Left cardiac atrium (tissue), 4 donors: ENCODE measurements at regions not wholly inside any gene's neighbourhood (a gene's known extent, or its start where the extent isn't known, plus 50 kb on each side); places are given as distances from the start of the nearest gene placed in this dataset.
"Not testable (repeated sequence)": the region's sequence is repeated elsewhere in the genome, so short reads cannot be mapped to it uniquely, and the experiment has no call there.

ENCODE experiments used
- ATAC-seq, 2 donors: fragments of 200-7000 bp; cut with Tn5 transposase; one replicate each; pipeline ENCODE4 v1.9.1; 2020; ENCODE audit warnings: mild to moderate bottlenecking in 2 of 2, moderate library complexity in 2 of 2
- DNase-seq: peaks from one replicate; pipeline ENCODE4 v3.0.0-alpha.2; 2020
- intact Hi-C, 2 donors: fragments of 100-400 bp; cut with DNase I; formaldehyde crosslinking; loops; one replicate each; pipeline versions ENCODE4 v1.14.1 to v1.15.1; 2022 to 2023
- donor health status: DM: no; HTN: yes; CAD: no.
- donor health status: DM: no; HTN: yes; CAD: no; lungs with severe emphysema.
- donor health status: DM: yes; HTN: yes; CAD: no.
- donor health status: Dilated cardiomyopathy.

DNA sequence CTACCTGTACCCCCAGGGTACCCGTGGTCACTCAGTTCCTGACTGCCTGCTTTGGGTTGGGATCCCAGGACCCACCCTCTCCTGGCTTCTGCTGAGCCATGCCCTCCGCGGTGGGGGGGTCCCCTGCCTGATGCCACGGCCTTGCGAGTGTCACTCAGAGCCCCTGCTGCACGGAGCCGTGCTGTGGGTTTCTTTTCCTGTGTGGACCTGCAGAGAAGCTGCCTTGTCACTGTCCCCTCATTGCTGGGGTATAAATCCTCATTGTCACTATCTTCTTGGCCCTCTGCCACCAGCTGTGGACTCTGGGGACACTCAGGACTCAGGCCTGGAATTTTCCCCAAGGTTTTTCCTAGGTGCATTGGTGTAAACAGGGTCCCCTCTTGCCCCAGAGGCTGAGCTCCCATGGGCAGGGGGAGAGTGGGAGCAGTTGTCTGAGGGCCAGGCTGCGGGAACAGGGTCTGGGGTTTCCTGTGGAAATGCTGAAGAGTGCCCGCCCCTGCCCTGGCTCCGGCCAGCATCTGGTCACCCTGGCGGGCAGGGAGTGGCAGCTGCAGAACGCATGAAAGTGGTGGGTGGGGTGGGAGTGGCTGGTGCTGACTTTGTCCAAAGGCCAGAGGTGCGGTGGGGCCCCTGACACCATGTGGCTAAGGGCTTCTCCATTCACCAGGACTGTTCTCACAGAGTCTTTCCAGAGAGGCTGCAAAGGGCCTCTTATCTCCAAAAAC is 191.7 kb downstream of the GOLGA6L6 start:
- DNase-seq: peak; percentile 41
- ATAC-seq: peak in 1 of 2 donors; percentile 1
- intact Hi-C loops: loop anchor here in 1 of 2 donors (2.0 to 10.0 kb wide), 2 partner anchors 17 to 75 kb away; no protein-coding TSS in a partner anchor

GRCh38 chr15:20348900-20349773 is 192.5 kb downstream of the GOLGA6L6 start:
- ATAC-seq (peak in 1 of 2 donors; percentile 2), DNase-seq (peak; percentile 26)
- intact Hi-C loops: loop anchor here in 1 of 2 donors (2.0 to 10.0 kb wide), 2 partner anchors 18 to 76 kb away; no protein-coding TSS in a partner anchor

DNA sequence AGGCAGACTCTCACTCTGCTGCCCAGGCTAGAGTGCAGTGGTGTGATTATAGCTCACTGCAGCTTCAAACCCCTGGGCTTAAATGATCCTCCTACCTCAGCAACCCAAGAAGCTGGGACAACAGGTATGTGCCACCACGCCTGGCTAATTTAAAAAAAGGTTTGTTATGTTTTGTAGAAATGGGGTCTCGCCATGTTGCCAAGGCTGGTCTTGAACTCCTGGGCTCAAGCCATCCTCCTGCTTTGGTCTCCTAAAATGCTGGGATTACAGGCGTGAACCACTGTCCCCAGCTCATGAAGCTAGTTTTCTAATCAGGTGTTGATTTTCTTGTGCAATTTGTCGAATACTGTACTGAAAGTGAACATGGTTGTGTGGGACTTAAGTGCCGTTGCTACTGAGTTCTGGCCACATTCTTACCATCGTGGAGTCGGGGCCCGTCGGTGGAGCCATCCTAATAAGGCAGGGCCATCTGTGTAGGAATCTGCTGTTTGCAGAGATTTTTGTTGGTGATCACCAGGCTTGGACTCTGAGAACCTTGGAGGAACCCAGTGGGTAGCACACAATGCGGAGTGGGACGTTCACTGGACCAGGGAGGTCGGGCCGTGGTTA is 193.2 kb downstream of the GOLGA6L6 start:
- DNase-seq (no peak), ATAC-seq (no peak)
- intact Hi-C loops: loop anchor here in 1 of 2 donors (2.0 to 10.0 kb wide), 2 partner anchors 18 to 76 kb away; no protein-coding TSS in a partner anchor

GRCh38 chr15:20346082-20346805 is 195.4 kb downstream of the GOLGA6L6 start:
- no peak for ATAC-seq
- peak; percentile 20 for DNase-seq
- intact Hi-C loops: loop anchor here in 1 of 2 donors (10.0 kb wide), 1 partner anchor 79 kb away; no protein-coding TSS in a partner anchor

DNA sequence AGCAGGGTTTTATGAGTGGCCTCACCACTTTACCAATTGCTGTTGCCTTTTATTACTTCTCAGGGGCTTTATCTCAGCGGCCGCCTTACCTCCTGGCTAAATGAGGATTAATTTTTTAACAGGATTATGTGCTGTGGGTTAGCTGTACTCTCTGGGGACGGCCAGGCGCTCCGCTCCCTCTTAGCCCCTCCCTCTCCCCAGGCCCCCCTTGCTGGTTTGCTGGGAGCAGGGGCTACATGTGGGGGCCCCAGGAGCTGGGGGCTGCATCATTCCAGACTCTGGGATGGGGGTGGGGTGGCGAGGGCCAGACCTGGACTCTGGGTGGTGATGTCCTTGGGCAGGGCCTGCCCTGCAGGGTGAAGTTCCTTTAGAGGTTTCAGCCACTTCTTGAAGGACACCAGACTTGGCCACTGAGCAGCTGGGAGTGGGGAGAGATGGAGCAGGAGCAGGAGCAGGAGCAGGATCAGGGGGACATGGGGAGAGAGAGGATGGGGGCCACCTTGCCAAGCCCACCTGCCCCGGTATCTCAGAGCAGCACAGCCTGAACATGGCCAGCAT is 196.1 kb downstream of the GOLGA6L6 start:
- ATAC-seq: no peak
- intact Hi-C loops: loop anchor here in 1 of 2 donors (10.0 kb wide), 1 partner anchor 79 kb away; no protein-coding TSS in a partner anchor
- peak; percentile 28 for DNase-seq

GRCh38 chr15:20344601-20345400 is 196.8 kb downstream of the GOLGA6L6 start:
- intact Hi-C loops: loop anchor here in 1 of 2 donors (10.0 kb wide), 1 partner anchor 80 kb away; no protein-coding TSS in a partner anchor
- DNase-seq (peak; percentile 23), ATAC-seq (no peak)

GRCh38 chr15:20343395-20344211 is 198.0 kb downstream of the GOLGA6L6 start:
- ATAC-seq: not testable (repeated sequence)
- intact Hi-C loops: loop anchor here in 1 of 2 donors (10.0 kb wide), 1 partner anchor 81 kb away; no protein-coding TSS in a partner anchor
- peak; percentile 31 for DNase-seq

DNA sequence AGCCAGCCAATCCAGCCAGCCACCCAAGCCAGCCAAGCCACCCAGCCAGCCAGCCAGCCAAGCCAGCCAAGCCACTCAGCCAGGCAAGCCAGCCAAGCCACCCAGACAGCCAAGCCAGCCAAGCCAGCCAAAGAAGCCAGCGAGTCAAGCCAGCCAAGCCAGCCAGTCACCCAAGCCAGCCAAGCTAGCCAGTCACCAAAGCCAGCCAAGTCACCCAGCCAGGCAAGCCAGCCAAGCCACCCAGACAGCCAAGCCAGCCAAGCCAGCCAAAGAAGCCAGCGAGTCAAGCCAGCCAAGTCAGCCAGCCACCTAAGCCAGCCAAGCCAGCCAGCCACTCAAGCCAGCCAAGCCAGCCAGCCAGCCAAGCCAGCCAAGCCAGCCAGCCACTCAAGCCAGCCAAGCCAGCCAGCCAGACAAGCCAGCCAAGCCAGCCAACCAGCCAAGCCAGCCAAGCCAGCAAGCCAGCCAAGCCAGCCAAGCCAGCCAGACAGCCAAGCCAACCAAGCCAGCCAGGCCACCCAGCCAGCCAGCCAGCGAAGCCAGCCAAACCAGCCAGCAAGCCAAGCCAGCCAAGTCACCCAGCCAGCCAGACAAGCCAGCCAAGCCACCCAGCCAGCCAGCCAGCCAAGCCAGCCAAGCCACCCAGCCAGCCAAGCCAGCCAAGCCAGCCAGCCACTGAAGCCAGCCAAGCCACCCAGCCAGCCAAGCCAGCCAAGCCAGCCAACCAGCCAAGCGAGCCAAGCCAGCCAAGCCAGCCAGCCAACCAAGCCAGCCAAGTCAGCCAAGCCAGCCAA is 198.8 kb downstream of the GOLGA6L6 start:
- intact Hi-C loops: loop anchor here in 1 of 2 donors (10.0 kb wide), 1 partner anchor 82 kb away; no protein-coding TSS in a partner anchor
- peak; percentile 22 for DNase-seq
- ATAC-seq: not testable (repeated sequence)

GRCh38 chr15:20341901-20342600 is 199.5 kb downstream of the GOLGA6L6 start:
- ATAC-seq (peak in 1 of 2 donors; percentile 63), DNase-seq (peak; percentile 72)
- intact Hi-C loops: loop anchor here in 1 of 2 donors (10.0 kb wide), 1 partner anchor 83 kb away; no protein-coding TSS in a partner anchor

GRCh38 chr15:20340931-20341661 is 200.5 kb downstream of the GOLGA6L6 start:
- intact Hi-C loops: loop anchor here in 1 of 2 donors (10.0 kb wide), 1 partner anchor 84 kb away; no protein-coding TSS in a partner anchor
- DNase-seq (peak; percentile 80), ATAC-seq (peak; percentile 27 to 62)

DNA sequence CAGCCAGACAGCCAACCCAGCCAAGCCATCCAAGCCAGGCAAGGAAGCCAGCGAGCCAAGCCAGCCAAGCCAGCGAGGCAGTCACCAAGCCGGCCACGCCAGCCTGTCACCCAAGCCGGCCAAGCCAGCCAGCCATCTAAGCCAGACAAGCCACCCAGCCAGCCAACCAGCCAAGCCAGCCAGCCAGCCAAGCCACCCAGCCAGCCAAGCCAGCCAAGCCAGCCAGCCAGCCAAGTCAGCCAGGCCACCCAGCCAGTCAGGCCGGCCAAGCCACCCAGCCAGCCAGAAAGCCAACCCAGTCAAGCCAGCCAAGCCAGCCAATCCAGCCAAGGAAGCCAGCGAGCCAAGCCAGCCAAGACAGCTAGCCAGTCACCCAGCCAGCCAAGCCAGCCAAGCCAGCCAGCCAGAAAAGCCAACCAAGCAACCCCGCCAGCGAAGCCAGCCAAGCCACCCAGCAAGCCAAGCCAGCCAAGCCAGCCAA is 201.2 kb downstream of the GOLGA6L6 start:
- intact Hi-C loops: loop anchor here in 1 of 2 donors (10.0 kb wide), 1 partner anchor 84 kb away; no protein-coding TSS in a partner anchor
- ATAC-seq: peak; percentile 37 to 47
- DNase-seq: peak; percentile 82

- intact Hi-C loops, ATAC-seq: not testable (repeated sequence)
- DNase-seq: peak; percentile 17
These were observed 202.4 kb downstream of the GOLGA6L6 start for GRCh38 chr15:20339086-20339791.

DNA sequence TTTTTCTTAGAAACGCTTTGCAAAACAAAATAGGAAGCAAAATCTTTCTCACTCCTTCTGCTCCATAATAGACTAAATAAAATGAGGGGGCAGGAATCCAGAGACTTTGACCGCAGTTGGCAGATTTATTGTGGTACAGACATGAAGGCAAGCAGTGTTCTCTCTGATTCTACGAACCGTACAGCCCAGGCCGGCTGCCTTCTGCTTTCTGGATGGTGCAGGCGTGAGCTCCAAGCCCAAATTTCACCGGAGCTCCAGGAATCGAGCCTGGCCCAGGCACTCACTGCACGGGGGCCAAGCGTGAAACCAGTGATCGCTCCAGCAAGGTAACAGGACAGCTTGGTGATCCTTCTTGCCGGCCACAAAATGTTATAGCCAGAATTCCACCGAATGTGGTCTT is 202.9 kb downstream of the GOLGA6L6 start:
- intact Hi-C loops, DNase-seq, ATAC-seq: not testable (repeated sequence)
